DND-41 (cell line): ENCODE measurements at regions not wholly inside any gene's neighbourhood (a gene's known extent, or its start where the extent isn't known, plus 50 kb on each side); places are given as distances from the start of the nearest gene placed in this dataset.

Experiments
- CTCF ChIP-seq: IDR thresholded peaks from 2 replicates; pipeline ENCODE4 v1.5.1; 2012; ENCODE audit warnings: borderline replicate concordance, low read length, moderate library complexity, mild to moderate bottlenecking; ENCODE audit not compliant: poor library complexity, severe bottlenecking; ENCODE audit errors: extremely low read depth
- EZH2 ChIP-seq: IDR thresholded peaks from 3 replicates; pipeline ENCODE4 v1.6.1; 2012; ENCODE audit warnings: borderline replicate concordance, low read depth, mild to moderate bottlenecking, moderate library complexity, low read length, inconsistent platforms; ENCODE audit not compliant: severe bottlenecking

- no peak for TF ChIP-seq CTCF
- no peak for TF ChIP-seq EZH2
Observed at GRCh38 chr11:111095327-111095726, 150.2 kb upstream of the POU2AF2 start.
